SU-DHL-6 (cell line): ENCODE measurements at regions not wholly inside any gene's neighbourhood (a gene's known extent, or its start where the extent isn't known, plus 50 kb on each side); places are given as distances from the start of the nearest gene placed in this dataset.

Experiments used
- H2AFZ ChIP-seq: fragments of 200-600 bp; sonication (generic); 2 replicates; pipeline ENCODE4 v1.6.1; 2014; ENCODE audit warnings: low read depth, mild to moderate bottlenecking, moderate library complexity, mixed read lengths, antibody characterized with exemption, low read length; ENCODE audit not compliant: severe bottlenecking
- H3F3A ChIP-seq: fragments of 200-600 bp; shearing (Covaris generic); 2 replicates; pipeline ENCODE4 v1.6.0; 2016; ENCODE audit warnings: antibody characterized with exemption, mild to moderate bottlenecking; ENCODE audit not compliant: insufficient read depth
- H3K27ac ChIP-seq: fragments of 200-600 bp; sonication (generic); 2 replicates; pipeline ENCODE4 v1.5.1; 2016; ENCODE audit warnings: low read depth, mild to moderate bottlenecking, low read length, moderate library complexity, mixed read lengths
- H3K27me3 ChIP-seq: fragments of 200-600 bp; sonication (generic), shearing (Covaris generic); 2 replicates; pipeline ENCODE4 v1.6.0; 2014; ENCODE audit warnings: mild to moderate bottlenecking, low read length
- H3K36me3 ChIP-seq: fragments of 200-600 bp; sonication (generic); 2 replicates; pipeline ENCODE4 v1.6.1; 2014; ENCODE audit warnings: mild to moderate bottlenecking, low read length, mixed read lengths
- H3K4me2 ChIP-seq: fragments of 300-600, 200-600 bp; shearing (Covaris generic), sonication (generic); 2 replicates; pipeline ENCODE4 v1.6.0; 2014; ENCODE audit warnings: low read length, low read depth, mild to moderate bottlenecking; ENCODE audit not compliant: poor library complexity, severe bottlenecking
- H3K4me3 ChIP-seq: fragments of 200-600 bp; sonication (generic); 2 replicates; pipeline ENCODE4 v1.5.1; 2014; ENCODE audit warnings: antibody characterized with exemption, low read length, mild to moderate bottlenecking, mixed read lengths; ENCODE audit not compliant: insufficient read depth, poor library complexity, severe bottlenecking
- H3K79me2 ChIP-seq: fragments of 200-600 bp; sonication (generic); 2 replicates; pipeline ENCODE4 v1.6.1; 2014; ENCODE audit warnings: mild to moderate bottlenecking, low read length, moderate library complexity; ENCODE audit not compliant: insufficient read depth
- H3K9ac ChIP-seq: fragments of 200-600 bp; sonication (generic); 2 replicates; pipeline ENCODE4 v1.7.0; 2014; ENCODE audit warnings: mild to moderate bottlenecking, low read length
- H3K9me2 ChIP-seq: fragments of 200-600 bp; sonication (generic); replicated peaks from 2 replicates; pipeline ENCODE4 v1.6.1; 2014; ENCODE audit warnings: low read length; ENCODE audit not compliant: insufficient read depth
- H3K9me3 ChIP-seq: fragments of 200-600 bp; sonication (generic); 2 replicates; pipeline ENCODE4 v1.6.1; 2014; ENCODE audit warnings: low read length, mixed read lengths; ENCODE audit not compliant: insufficient read depth
- H4K20me1 ChIP-seq: fragments of 200-600 bp; sonication (generic); 2 replicates; pipeline ENCODE4 v1.6.1; 2014; ENCODE audit warnings: low read depth, mild to moderate bottlenecking, antibody characterized with exemption, low read length, moderate library complexity, mixed read lengths
- EZH2phosphoT487 ChIP-seq: fragments of 200-600 bp; sonication (generic), shearing (Covaris generic); conservative IDR thresholded peaks from 2 replicates; pipeline ENCODE4 v1.6.1; 2018; ENCODE audit warnings: mild to moderate bottlenecking, antibody characterized with exemption, low read length, moderate library complexity, mixed read lengths
- TF ChIP-seq, protein P1 (sequence below): fragments of 200-600 bp; sonication (generic); IDR thresholded peaks from one replicate; pipeline ENCODE4 v1.5.1; 2017; ENCODE audit warnings: antibody characterized with exemption, mild to moderate bottlenecking, low read length, moderate library complexity; ENCODE audit not compliant: insufficient read depth, poor library complexity, severe bottlenecking

DNA sequence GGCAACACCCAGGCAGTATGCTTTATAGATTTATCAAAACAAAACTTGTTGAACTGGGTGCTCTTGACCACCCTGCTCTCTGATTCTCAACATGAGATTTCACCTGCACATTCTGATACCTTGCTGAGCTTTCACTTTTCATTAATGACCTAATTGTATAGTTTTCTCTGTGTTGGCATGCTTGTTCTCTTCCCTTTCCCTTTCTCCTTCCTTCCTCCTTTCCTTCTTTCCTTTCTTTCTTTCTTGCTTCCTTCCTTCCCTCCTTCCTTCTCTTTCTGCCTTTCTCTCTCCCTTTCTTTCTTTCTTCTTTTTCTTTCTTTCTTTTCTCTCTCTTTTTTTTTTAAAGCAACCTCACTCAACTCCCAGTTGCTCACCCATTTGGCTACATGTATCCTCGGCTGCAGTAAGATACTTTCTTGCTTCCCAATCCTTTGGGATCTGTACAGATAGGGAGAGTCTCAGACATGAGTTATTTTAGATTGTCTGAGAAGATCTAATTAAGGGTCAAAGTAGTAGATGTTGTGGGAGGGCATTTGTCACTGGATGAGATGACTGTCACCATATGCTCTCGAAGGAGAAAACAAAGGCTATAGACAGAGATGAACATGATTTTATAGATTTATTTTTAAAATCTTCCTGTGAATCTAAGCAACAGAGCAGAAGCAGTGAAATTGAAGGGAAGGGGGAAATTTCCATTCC, 458.0 kb downstream of the USP25 start:
- no peak for TF ChIP-seq EZH2phosphoT487
- TF ChIP-seq, protein P1, sequence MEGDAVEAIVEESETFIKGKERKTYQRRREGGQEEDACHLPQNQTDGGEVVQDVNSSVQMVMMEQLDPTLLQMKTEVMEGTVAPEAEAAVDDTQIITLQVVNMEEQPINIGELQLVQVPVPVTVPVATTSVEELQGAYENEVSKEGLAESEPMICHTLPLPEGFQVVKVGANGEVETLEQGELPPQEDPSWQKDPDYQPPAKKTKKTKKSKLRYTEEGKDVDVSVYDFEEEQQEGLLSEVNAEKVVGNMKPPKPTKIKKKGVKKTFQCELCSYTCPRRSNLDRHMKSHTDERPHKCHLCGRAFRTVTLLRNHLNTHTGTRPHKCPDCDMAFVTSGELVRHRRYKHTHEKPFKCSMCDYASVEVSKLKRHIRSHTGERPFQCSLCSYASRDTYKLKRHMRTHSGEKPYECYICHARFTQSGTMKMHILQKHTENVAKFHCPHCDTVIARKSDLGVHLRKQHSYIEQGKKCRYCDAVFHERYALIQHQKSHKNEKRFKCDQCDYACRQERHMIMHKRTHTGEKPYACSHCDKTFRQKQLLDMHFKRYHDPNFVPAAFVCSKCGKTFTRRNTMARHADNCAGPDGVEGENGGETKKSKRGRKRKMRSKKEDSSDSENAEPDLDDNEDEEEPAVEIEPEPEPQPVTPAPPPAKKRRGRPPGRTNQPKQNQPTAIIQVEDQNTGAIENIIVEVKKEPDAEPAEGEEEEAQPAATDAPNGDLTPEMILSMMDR, result no peak
- H4K20me1 ChIP-seq, result no peaks in the 10 kb centered on the region
- no peaks in the 10 kb centered on the region for H3F3A ChIP-seq
- no peaks in the 10 kb centered on the region for H3K27me3 ChIP-seq
- H3K9me2 ChIP-seq, result no peaks in the 10 kb centered on the region
- no peak overlapping the region for H2AFZ ChIP-seq
- H3K27ac ChIP-seq, result no peak overlapping the region
- H3K4me2 ChIP-seq, result no peak overlapping the region
- H3K9ac ChIP-seq, result no peak overlapping the region
- no peaks in the 10 kb centered on the region for H3K36me3 ChIP-seq
- H3K79me2 ChIP-seq, result no peaks in the 10 kb centered on the region
- H3K9me3 ChIP-seq, result no peaks in the 10 kb centered on the region; the same call in 1 of the 2 replicates
- H3K4me3 ChIP-seq, result no peak overlapping the region

DNA sequence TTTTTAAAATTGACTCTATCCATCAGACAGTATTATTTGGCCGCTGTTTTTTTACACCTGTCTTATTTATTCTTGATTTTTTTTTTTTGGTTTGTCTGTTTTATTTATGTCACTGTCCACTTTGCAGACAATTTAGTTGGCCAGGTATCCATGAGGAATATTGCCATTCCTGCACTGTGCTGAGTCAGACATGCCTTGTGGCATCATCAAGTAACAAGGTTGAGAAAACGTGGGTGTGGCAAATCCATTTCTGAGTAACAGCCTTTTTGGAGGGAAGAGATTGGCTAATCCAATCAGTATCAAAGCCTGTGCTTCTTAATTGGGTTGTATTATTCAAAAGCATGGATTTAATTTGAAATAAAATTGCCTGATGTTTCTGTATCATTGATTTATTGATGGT, 463.1 kb downstream of the USP25 start:
- Histone ChIP-seq H3F3A (no peaks in the 10 kb centered on the region), H2AFZ (no peak overlapping the region), H3K4me3 (no peak overlapping the region), H3K36me3 (no peaks in the 10 kb centered on the region), H4K20me1 (no peaks in the 10 kb centered on the region), H3K27me3 (no peaks in the 10 kb centered on the region), H3K27ac (no peak overlapping the region), H3K9ac (no peak overlapping the region), H3K4me2 (no peak overlapping the region), H3K9me2 (no peaks in the 10 kb centered on the region), H3K9me3 (no peaks in the 10 kb centered on the region; the same call in 1 of the 2 replicates), H3K79me2 (no peaks in the 10 kb centered on the region)
- TF ChIP-seq, protein P1, result no peak
- TF ChIP-seq EZH2phosphoT487, result no peak

DNA sequence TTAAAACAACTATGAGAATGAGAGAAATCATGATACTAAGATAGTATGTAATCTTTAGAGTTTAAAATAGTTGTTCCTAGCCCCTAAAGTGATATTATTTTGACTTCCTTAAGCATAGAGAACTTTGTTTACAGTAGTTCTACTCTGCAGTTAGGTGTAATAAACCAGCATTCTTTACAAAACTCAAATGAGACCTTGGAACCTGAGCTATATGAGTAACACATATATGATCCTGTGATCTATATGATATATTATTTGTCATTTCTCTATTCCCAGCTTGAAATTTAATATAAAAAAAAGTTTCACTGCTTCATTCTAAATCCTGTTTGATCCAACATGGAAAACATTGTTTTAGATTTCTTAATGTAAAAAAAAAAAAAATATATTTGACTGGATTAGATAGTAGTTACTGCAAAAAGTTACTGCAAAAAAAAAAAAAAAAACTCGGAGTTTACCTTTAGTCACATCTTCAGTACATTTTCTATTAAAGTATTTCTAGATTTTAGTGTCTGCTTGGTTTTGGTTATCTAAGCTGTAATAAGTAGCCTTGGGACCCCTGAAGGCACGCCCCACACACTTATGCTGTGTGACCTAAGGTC, 463.8 kb downstream of the USP25 start:
- TF ChIP-seq EZH2phosphoT487, result no peak
- TF ChIP-seq, protein P1, result no peak
- Histone ChIP-seq H4K20me1 (no peaks in the 10 kb centered on the region), H3K36me3 (no peaks in the 10 kb centered on the region), H3K9ac (no peak overlapping the region), H3K9me3 (no peaks in the 10 kb centered on the region; the same call in 1 of the 2 replicates), H3K4me3 (no peak overlapping the region), H3K27ac (no peak overlapping the region), H2AFZ (no peak overlapping the region), H3K9me2 (no peaks in the 10 kb centered on the region), H3K27me3 (no peaks in the 10 kb centered on the region), H3K79me2 (no peaks in the 10 kb centered on the region), H3F3A (no peaks in the 10 kb centered on the region), H3K4me2 (no peak overlapping the region)
